D341Med (cell line): ENCODE measurements at regions not wholly inside any gene's neighbourhood (a gene's known extent, or its start where the extent isn't known, plus 50 kb on each side); places are given as distances from the start of the nearest gene placed in this dataset.
A peak's percentile ranks its signal among the peaks of the same experiment; 100 is the strongest.
"Not testable (repeated sequence)": the region's sequence is repeated elsewhere in the genome, so short reads cannot be mapped to it uniquely, and the experiment has no call there.

ENCODE experiments used
- DNase-seq: peaks from one replicate; pipeline ENCODE4 v3.0.0; 2012; ENCODE audit warnings: low spot score

DNA sequence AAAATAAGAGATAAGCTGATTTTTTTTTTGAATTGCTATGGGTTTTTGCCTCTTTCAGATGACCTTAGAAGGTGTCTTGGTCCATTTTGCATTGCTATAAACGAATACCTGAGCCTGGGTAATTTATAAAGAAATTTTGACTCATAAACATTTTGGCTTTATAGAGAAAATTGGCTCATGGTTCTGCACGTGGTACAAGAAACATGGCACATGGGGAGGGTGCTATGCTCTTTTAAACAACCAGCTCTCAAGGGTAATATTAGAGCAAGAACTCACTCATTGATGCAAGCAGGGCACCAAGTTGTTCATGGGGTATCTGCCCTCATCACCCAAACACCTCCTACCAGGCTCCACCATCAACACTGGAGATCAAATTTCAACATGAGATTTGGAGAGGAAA is 408.8 kb downstream of the NUP35 start:
- DNase-seq: no peak

DNA sequence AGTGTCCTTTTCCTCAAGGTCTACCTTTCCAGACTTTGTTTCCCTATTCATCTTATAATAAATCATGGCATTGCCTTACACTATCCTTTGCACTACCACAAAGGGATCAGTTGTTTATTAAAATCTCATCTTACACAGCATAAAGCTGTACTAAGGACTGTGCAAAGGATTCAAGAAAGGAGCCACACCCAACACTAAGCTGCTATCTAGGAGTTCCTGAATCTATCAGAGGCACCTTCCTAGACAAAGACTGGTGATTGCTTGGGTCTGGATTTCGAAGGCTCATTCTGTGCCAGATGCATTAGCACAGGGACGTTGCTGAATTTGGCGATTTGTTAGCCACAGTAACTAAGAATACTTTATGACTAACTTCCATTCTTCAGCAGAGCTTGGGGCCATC is 412.0 kb downstream of the NUP35 start:
- DNase-seq: no peak

DNA sequence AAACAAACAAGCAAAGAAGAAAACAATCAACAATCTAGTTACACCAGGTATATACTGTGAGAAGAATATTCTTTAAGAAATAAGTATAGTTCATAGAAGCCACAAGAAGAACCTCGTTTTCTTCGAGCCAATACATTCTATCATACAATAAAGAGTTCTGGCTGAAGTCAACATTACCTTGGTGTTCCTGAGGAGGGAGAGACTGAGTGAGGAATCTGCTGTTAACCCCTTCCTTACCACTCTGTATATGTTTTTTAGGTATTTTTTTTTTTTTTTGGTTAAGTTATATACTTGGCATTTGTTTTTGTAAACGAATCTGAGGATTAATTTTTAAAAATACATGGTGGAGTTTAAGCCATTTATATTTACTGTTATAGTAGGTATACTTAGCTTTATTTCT is 412.5 kb downstream of the NUP35 start:
- no peak for DNase-seq

DNA sequence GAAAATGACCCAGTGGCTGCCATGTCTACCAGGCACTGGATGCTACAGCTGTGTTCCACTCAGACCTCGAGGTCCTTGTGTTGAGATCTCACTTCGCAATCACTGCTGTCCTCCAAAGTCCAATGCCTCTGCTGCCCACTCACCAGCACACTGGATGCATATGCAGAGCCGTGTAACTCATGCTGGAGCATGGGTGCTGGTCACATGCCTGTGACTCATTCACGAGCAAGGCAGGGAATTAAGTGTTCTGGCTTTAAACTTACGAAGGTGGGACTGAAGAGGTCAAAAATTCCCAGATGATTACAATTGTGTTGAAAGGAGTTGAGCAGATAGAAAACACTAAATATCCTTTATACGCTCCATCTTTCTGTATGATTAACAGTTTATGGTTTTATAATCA is 417.5 kb downstream of the NUP35 start:
- no peak for DNase-seq

- no peak for DNase-seq
Observed at GRCh38 chr2:183542606-183543005, 418.4 kb downstream of the NUP35 start.

DNA sequence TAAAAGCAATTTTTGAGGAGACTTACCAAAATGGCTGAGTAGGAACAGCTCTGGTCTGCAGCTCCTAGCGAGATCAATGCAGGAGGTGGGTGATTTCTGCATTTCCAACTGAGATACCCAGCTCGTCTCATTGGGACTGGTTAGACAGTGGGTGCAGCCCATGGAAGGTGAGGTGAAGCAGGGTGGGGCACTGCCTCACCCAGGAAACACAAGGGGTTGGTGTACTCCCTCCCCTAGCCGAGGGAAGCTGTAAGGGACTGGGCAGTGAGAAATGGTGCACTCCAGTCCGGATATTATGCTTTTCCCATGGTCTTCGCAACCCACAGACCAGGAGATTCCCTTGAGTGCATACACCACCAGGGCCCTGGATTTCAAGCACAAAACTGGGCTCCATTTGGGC is 419.0 kb downstream of the NUP35 start:
- no peak for DNase-seq

DNA sequence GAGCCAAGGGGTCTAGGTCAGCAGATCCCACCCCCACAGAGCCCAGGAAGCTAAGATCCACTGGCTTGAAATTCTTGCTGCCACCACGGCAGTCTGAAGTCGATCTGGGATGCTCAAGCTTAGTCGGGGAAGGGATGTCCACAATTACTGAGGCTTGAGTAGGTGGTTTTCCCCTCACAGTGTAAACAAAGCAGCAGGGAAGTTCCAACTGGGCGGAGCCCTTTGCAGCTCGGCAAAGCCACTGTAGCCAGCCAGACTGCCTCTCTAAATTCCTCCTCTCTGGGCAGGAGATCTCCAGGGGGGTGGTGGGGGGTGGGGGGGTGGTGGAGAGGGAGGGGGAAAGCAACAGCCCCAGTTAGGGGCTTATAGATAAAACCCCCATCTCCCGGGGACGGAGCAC is 419.5 kb downstream of the NUP35 start:
- DNase-seq: no peak

DNA sequence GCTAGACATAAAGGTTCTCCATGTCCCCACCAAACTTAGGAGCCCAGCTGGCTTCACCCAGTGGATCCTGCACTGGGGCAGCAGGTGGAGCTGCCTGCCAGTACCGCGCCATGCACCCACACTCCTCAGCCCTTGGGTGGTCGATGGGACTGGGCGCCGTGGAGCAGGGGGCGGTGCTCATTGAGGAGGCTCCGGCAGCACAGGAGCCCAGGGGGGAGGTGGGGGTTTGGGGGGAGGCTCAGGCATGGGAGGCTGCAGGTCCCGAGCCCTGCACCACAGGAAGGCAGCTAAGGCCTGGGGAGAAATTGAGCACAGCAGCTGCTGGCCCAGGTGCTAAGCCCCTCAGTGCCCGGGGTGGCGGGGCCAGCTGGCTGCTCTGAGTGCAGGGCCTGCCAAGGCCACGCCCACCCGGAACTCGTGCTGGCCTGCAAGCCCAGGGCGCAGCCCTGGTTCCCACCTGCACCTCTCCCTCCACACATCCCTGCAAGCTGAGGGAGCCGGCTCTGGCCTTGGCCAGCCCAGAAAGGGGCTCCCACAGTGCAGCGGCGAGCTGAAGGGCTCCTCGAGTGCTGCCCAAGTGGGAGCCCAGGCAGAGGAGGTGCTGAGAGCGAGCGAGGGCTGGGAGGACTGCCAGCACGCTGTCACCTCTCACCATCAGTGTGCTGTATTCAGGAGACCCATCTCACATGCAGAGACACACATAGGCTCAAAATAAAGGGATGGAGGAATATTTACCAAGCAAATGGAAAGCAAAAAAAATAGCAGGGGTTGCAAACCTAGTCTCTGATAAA is 422.5 kb downstream of the NUP35 start:
- not testable (repeated sequence) for DNase-seq

GRCh38 chr2:183552716-183553115 is 428.5 kb downstream of the NUP35 start:
- no peak for DNase-seq

DNA sequence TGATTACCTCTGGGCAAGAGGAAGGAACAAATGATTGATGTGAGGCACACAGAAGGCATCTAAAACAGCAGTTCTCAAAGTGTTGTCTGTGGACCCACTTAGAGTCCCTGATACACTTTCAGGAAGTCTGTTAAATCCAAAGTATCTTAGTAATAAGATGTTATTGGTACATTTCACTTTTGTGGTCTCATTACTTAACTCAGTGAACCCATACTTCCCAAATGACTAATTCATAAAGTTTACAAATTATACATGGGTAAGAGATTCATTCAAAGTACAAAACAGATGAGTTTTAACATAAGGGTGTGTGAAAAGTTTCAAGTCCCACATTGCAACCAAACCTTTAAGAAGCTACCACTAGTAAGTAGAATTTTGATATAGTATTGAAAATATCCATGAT is 440.5 kb downstream of the NUP35 start:
- DNase-seq: no peak

DNA sequence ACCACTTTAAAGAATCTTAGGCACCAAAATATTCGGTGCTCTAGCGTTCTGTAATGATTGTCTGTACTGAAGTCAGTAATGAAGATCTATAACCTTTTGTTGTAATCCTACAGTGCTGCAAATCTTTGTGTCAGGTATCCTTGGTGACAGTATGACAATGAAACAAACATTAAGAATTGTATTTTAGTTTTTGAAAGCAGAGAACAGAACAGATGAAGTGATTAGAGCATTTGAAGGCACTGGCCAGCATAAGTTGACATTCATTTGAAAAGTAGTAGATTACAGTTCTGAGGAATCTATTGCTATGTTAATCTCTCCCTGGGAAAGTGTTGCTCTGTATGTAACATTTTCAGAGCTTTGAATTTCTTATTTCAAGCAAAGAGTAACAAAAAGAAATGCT is 451.2 kb downstream of the NUP35 start:
- DNase-seq: no peak

GRCh38 chr2:183579686-183580085 is 455.4 kb downstream of the NUP35 start:
- DNase-seq: no peak

GRCh38 chr2:183592271-183592670 is 468.0 kb downstream of the NUP35 start:
- DNase-seq: no peak

- DNase-seq: no peak
Observed at GRCh38 chr2:183594150-183594549, 469.9 kb downstream of the NUP35 start.

- DNase-seq: no peak
Observed at GRCh38 chr2:183597841-183598240, 473.6 kb downstream of the NUP35 start.

DNA sequence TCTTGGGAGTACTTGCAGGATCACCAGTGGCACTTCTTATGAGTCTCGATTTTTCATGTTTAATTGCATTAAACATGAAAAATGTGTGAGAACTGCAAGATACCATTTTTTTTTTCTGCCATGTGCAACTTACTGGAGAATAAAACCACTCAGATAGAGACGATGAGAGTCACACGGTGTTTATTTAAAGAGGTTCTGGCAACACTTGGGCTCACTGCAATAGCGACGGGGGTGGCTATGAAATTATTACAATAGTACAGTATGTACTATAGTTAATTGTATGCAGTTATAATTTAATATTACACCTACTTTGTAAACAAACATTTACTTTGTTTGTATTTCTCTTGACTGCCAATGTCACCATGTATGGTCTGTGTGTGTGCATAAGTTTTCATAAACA is 479.8 kb downstream of the NUP35 start:
- DNase-seq: no peak

DNA sequence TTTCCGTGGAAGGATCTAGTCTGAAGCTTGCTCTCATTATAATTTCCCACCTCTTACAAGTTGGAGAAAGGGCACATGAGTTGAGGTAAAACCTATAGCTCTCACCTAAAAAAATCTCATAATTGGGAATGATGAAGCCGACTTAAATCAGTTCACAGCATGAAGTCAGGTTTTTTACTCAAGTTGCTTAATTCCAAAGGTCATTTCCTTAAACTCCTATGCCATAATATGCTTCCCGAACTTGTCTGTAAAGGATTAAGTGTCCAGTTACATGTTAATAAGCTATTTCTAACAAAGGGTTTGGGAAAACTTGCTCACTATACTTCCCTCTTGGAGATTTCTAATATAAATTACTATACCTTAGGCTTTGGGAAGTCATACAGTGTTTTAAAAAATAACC is 481.2 kb downstream of the NUP35 start:
- DNase-seq: no peak

DNA sequence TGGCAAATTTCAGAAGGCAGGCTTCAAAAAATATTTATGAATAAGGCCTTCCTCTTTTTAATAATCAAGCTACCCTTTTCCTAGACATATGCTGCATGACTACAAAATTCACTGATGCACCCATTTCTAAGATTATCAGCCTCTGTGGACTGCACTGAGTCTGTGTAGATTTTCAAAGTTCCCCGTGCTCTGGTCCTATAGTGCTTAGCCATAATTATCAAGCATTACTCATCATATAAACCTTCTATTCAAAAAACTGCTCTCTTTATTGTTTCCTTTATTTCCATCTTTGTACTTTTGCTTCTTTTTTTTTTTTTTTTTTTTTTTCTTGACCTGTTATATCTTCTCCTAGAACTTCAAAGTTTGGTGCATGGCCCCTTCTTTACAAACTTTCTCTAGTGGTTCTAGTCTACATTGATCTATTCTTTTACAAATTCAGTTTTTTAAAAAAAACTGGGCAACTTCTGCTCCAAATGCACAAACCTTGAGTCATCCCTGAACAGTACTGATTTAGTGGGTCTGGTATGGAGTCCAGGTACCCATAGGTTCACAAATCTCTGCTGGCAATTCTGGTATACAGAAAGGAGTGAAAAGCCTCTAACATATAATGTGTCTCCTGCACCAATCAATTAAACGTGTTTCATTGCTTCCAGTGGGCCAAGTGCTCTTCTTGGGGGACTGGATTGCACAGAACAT is 481.9 kb downstream of the NUP35 start:
- no peak for DNase-seq

DNA sequence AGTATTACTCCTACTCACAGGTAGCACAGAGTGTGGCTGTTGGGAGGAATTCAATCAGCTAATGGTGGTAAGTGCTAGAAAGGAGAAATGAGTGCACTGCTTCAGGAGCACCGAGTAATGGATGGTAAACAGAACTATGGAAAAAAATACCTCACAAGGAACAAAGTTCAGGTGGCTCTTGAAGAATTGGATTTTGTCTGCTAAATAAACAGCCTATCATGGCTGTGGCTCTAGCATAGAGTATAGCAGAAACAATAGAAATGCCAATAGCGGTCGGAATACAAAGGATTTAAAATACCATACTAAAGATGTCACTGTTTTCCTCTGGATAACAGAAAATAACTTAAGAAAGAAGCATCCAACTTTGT is 482.5 kb downstream of the NUP35 start:
- DNase-seq: no peak

DNA sequence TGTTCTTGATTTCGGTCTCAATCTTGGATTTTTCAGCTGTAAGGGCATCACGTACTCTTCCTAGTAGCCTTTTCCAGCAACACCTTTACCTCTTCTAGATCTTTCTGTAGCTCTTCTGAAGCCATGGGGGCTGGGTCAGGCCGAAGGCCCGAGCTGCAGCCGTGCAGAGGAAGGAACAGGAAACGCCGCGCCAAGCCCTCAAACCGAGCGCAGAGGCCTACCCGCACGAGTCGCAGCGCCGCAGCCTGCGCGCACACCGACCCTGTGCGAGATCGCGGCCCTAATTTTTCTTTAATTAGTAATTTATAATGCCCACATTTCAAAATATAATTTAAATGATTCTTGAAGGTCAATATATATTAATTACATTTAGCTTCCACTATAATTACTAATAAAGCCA is 483.8 kb downstream of the NUP35 start:
- DNase-seq: no peak

- DNase-seq: no peak
Observed at GRCh38 chr2:183608747-183609146, 484.5 kb downstream of the NUP35 start.

GRCh38 chr2:183610724-183611123 is 486.5 kb downstream of the NUP35 start:
- DNase-seq: no peak

DNA sequence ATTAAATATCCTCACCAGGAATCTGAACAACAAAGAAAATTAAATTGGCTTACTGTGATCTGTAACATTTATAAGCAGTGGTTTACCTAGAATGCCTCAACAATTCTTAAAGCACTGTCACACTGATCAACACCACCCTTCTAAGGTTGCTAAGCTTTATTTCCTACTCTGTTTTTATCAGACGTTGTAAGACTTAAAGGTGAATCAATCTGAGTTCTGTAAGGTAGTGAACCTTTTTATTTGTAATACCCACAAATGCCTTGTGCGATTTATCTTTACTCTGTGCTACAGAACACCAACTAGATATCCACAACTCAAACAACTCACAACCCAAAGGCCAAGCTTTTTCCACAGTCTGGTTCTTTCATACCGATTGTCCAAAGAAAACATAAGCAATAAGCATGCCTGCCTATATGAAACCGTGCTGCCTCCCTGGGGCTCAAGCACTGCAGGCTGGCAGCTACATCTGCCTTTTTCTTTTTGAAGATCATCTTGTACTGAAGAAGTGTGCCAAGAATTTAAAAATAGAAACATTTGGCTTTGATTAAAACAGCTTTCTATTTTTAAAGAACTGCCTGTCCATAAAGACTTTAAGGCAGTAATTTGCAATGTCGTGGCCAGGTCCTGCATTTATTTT is 490.7 kb downstream of the NUP35 start:
- peak; percentile 31 for DNase-seq
